ENCODE measurements at regions not wholly inside any gene's neighbourhood (a gene's known extent, or its start where the extent isn't known, plus 50 kb on each side); places are given as distances from the start of the nearest gene placed in this dataset.

GRCh38 chr21:28339403-28339802, 653.3 kb downstream of the LTN1 start:
- no peak for TF ChIP-seq NFIC (IDR thresholded peaks at IDR 0.05)
- no peak for TF ChIP-seq GABPA (tag; conservative IDR thresholded peaks at IDR 0.05; ENCODE audit: low read depth)
- no peak for TF ChIP-seq CTCF (IDR thresholded peaks at IDR 0.05 in 2 of 3, conservative IDR thresholded peaks at IDR 0.05 in 1 of 3; ENCODE audit: insufficient read depth in 2 of 3, low read depth in 1 of 3, low read length in 3 of 3)
- no peak for TF ChIP-seq PHF8 (IDR thresholded peaks at IDR 0.05; ENCODE audit: borderline replicate concordance, low read length)
- no peak for TF ChIP-seq CEBPG (CRISPR knock-in tag; IDR thresholded peaks at IDR 0.05)
- TF ChIP-seq CEBPG (tag; conservative IDR thresholded peaks at IDR 0.05 in 1 of 2, IDR thresholded peaks at IDR 0.05 in 1 of 2), result no peak
- no peak for TF ChIP-seq SMARCB1 (IDR thresholded peaks at IDR 0.05; ENCODE audit: insufficient read length, low read depth)
- TF ChIP-seq ZNF12 (CRISPR knock-in tag; IDR thresholded peaks at IDR 0.05), result no peak
